HG03108 (cell line): ENCODE measurements at regions not wholly inside any gene's neighbourhood (a gene's known extent, or its start where the extent isn't known, plus 50 kb on each side); places are given as distances from the start of the nearest gene placed in this dataset.

Source experiments
- ATAC-seq: cut with Tn5 transposase; IDR thresholded peaks from one replicate; pipeline ENCODE4 v1.9.1; 2021; ENCODE audit warnings: moderate library complexity; ENCODE audit not compliant: unreplicated experiment

- peak; percentile 86 for ATAC-seq
Measured at GRCh38 chr3:28940530-28940929, 340.3 kb upstream of the RBMS3 start.

GRCh38 chr3:28940994-28941393 is 339.9 kb upstream of the RBMS3 start:
- ATAC-seq: no peak

GRCh38 chr3:28947061-28947460 is 333.8 kb upstream of the RBMS3 start:
- ATAC-seq: no peak

GRCh38 chr3:28947751-28948150 is 333.1 kb upstream of the RBMS3 start:
- ATAC-seq: no peak

- ATAC-seq: no peak
Measured at GRCh38 chr3:28948685-28949084, 332.2 kb upstream of the RBMS3 start.

GRCh38 chr3:28949580-28949979 is 331.3 kb upstream of the RBMS3 start:
- ATAC-seq: no peak

GRCh38 chr3:28950614-28951013 is 330.3 kb upstream of the RBMS3 start:
- no peak for ATAC-seq

GRCh38 chr3:28951772-28952556 is 328.9 kb upstream of the RBMS3 start:
- ATAC-seq: no peak

- no peak for ATAC-seq
Measured at GRCh38 chr3:28958656-28959055, 322.2 kb upstream of the RBMS3 start.

GRCh38 chr3:28971156-28971555 is 309.7 kb upstream of the RBMS3 start:
- ATAC-seq: no peak

GRCh38 chr3:28972921-28973320 is 307.9 kb upstream of the RBMS3 start:
- ATAC-seq: no peak

- ATAC-seq: no peak
Measured at GRCh38 chr3:28973609-28974008, 307.3 kb upstream of the RBMS3 start.

GRCh38 chr3:28978092-28978491 is 302.8 kb upstream of the RBMS3 start:
- no peak for ATAC-seq

GRCh38 chr3:28980131-28980530 is 300.7 kb upstream of the RBMS3 start:
- no peak for ATAC-seq

- no peak for ATAC-seq
Measured at GRCh38 chr3:28980631-28981030, 300.2 kb upstream of the RBMS3 start.

- ATAC-seq: peak; percentile 75
Measured at GRCh38 chr3:28982906-28983305, 298.0 kb upstream of the RBMS3 start.

GRCh38 chr3:28986922-28987321 is 293.9 kb upstream of the RBMS3 start:
- ATAC-seq: no peak

- peak; percentile 86 for ATAC-seq
Measured at GRCh38 chr3:28989646-28990089, 291.2 kb upstream of the RBMS3 start.

- no peak for ATAC-seq
Measured at GRCh38 chr3:28994161-28994905, 286.5 kb upstream of the RBMS3 start.

- ATAC-seq: peak; percentile 98
Measured at GRCh38 chr3:29004885-29005599, 275.8 kb upstream of the RBMS3 start.

GRCh38 chr3:29005862-29006261 is 275.0 kb upstream of the RBMS3 start:
- no peak for ATAC-seq

- ATAC-seq: no peak
Measured at GRCh38 chr3:29011441-29011840, 269.4 kb upstream of the RBMS3 start.
